Adipocyte (in vitro differentiated cells): ENCODE measurements at regions not wholly inside any gene's neighbourhood (a gene's known extent, or its start where the extent isn't known, plus 50 kb on each side); places are given as distances from the start of the nearest gene placed in this dataset.
A peak's percentile ranks its signal among the peaks of the same experiment; 100 is the strongest.

Source experiments
- DNase-seq: peaks from one replicate; pipeline ENCODE4 v3.0.0-alpha.2; 2015; ENCODE audit warnings: low read depth
- H3K27me3 ChIP-seq: replicated peaks from 2 replicates; pipeline ENCODE4 v1.7.0; 2013; ENCODE audit warnings: mild to moderate bottlenecking, low read length, moderate library complexity; ENCODE audit not compliant: control insufficient read depth, insufficient read depth
- H3K36me3 ChIP-seq: 2 replicates; pipeline ENCODE4 v1.7.0; 2013; ENCODE audit warnings: low read length, mild to moderate bottlenecking, moderate library complexity; ENCODE audit not compliant: control insufficient read depth, insufficient read depth, severe bottlenecking
- H3K4me1 ChIP-seq: 2 replicates; pipeline ENCODE4 v1.7.0; 2013; ENCODE audit warnings: mild to moderate bottlenecking, low read length, moderate library complexity; ENCODE audit not compliant: control insufficient read depth, insufficient read depth
- H3K4me3 ChIP-seq: 2 replicates; pipeline ENCODE4 v1.7.0; 2013; ENCODE audit warnings: mild to moderate bottlenecking, low read length, moderate library complexity
- H3K9ac ChIP-seq: 2 replicates; pipeline ENCODE4 v1.7.0; 2013; ENCODE audit warnings: mild to moderate bottlenecking, low read length, moderate library complexity
- H3K9me3 ChIP-seq: 2 replicates; pipeline ENCODE4 v1.7.0; 2013; ENCODE audit warnings: mild to moderate bottlenecking, low read length, moderate library complexity; ENCODE audit not compliant: control insufficient read depth

DNA sequence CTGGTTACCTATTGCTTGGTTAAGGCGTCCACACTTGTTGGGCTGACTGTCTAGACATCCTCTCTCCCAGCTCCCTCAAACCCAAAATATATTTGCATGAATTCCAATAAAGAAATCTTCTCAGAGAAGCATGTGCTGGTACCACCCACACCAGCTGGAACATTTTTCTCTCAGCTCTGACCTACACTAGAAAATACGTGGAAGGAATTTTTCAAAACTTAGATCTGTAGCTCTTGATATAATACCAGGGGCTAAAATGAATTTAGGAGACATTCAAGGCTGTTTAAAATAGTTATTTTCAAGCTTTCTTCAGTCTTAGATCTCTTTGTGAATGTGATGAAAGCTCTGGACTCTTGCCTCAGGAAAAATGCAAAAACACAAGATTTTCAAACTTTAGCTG lies 590.4 kb downstream of the PDCD6IP start:
- no peaks in the 10 kb centered on the region for H3K9me3 ChIP-seq
- no peak overlapping the region for H3K9ac ChIP-seq

DNA sequence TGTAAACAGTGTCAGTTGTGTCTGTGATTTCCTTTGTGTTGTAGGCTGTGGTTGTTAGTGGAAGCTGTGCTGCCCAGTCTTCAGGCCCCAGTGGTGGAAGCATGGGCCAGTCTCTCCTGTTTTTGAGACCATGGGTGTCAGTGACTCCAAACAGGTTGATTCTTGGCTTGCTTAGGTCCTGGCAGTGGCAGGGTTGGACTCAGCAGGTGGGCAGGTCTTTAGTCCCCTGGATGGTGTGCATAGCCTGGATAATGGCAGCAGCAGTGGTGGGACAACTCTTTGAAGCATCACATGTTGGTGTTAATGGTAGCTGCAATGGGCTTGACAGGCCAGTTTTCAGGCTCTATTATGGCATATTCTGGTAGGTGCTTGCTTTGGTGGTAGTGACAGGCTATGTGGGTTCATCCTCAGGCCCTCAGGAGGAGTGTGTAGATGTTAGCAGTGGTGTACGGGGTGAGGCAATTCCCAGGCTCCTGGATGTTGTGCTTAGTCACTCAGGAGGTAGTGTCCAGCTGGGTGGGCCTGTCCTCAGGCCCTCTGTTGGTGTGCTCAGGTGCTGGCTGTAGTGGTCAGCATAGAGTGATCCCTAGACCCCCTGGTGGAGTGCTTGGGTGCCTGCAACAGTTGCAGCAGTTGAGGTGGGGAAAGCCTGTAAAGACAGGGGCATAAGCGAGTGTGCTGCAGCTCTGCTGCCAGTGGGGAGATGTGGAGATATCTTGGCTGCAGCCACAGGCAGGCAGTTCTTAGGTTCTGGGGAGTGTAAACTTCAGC lies 596.7 kb downstream of the PDCD6IP start:
- no peaks in the 10 kb centered on the region for H3K27me3 ChIP-seq

More for the DNA sequence above, 590.4 kb downstream of the PDCD6IP start:
- H3K27me3 ChIP-seq: no peaks in the 10 kb centered on the region
- peak; percentile 22 for DNase-seq
- H3K36me3 ChIP-seq: no peaks in the 10 kb centered on the region
- H3K4me1 ChIP-seq: no peaks in the 10 kb centered on the region
- H3K4me3 ChIP-seq: no peak overlapping the region

DNA sequence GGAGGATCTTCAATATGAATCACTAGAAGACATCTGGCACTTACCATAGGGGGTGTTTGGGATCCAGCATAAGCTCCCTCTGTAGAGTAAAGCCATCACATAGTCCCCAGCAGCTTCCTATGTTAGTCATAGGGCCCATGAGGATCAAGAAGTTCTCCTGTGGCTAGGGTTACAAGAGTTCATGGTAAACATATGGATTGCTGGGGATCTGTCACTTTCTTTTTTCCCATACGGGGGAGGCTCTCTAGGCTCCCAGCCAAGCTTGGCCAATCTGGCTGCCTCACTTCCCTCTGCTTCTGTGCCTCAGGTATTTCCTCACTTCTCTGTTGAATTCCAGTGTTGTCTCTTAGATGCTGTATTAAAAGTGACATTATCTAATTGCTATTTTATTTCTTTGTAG lies 597.9 kb downstream of the PDCD6IP start:
- no peak overlapping the region for H3K9ac ChIP-seq
- H3K4me3 ChIP-seq: no peak overlapping the region
- H3K36me3 ChIP-seq: no peaks in the 10 kb centered on the region
- H3K27me3 ChIP-seq: no peaks in the 10 kb centered on the region
- H3K9me3 ChIP-seq: peaks cover 3% of the 10 kb centered on the region
- DNase-seq: no peak
- no peaks in the 10 kb centered on the region for H3K4me1 ChIP-seq

More for the DNA sequence above, 596.7 kb downstream of the PDCD6IP start:
- H3K9me3 ChIP-seq: peaks cover 3% of the 10 kb centered on the region
- H3K36me3 ChIP-seq: no peaks in the 10 kb centered on the region
- H3K4me1 ChIP-seq: no peaks in the 10 kb centered on the region
- no peak overlapping the region for H3K9ac ChIP-seq
- no peak overlapping the region for H3K4me3 ChIP-seq
- no peak for DNase-seq

DNA sequence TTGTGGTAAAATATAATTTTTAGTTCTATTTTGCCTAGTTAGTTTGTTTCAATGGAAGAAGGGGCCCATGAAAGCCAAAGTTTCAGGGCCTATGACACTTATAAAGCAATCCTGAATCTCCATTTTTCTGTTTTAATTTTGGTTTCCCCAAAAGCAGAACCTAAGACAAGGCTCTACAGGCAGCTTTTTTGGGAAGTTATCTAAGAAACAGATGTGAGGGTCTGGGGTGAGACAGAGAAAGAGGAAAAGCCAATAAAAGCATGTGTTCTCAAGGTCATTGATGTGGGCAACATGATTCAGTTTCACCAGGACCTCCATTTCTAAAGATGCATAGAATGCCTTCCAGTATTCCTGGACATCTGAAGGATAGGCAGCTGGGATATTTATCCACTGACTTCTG lies 598.5 kb downstream of the PDCD6IP start:
- H3K4me1 ChIP-seq: no peaks in the 10 kb centered on the region
- no peak overlapping the region for H3K4me3 ChIP-seq
- H3K9ac ChIP-seq: no peak overlapping the region
- H3K36me3 ChIP-seq: no peaks in the 10 kb centered on the region
- H3K27me3 ChIP-seq: no peaks in the 10 kb centered on the region
- DNase-seq: no peak
- peaks cover 3% of the 10 kb centered on the region for H3K9me3 ChIP-seq

DNA sequence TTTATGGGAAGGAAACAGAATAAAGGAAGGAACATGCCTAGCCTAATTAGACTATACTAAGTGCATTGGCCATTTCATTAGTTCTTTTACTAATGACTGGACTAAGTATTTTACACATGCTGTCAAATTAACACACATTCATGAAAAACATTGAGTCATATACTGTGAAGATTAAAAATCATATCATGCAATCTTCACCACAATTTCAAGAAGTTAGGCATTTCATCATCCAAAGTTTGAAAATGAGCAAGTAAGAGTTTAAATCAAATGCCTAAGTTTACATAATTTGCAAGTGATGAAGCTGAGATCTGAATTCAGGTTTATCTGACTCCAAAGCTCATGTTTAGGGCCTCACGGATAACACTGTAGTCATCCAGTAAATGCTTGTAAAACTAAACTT lies 601.0 kb downstream of the PDCD6IP start:
- H3K4me3 ChIP-seq: no peak overlapping the region
- no peaks in the 10 kb centered on the region for H3K36me3 ChIP-seq
- peaks cover 3% of the 10 kb centered on the region for H3K9me3 ChIP-seq
- no peaks in the 10 kb centered on the region for H3K4me1 ChIP-seq
- H3K27me3 ChIP-seq: no peaks in the 10 kb centered on the region
- H3K9ac ChIP-seq: no peak overlapping the region
- DNase-seq: no peak

DNA sequence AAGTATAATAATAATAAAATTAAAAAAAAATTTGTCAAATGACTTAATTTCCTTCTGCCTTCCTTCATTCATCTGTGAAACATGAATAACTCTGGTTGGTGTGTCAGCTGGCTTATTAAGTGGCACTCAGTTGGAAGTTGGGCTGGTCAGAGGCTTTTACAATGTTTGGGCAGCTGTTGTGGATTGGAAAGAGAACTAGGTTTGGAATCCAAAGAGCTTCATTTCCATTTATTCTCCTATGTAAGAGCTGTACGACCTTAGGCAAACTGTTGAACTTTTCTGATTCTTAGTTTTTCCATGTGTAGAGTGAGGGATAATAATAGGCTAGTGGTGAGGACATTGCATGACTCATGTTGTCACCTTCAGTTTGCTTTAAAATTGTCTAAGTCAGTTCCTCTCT lies 606.7 kb downstream of the PDCD6IP start:
- no peak overlapping the region for H3K4me3 ChIP-seq
- no peaks in the 10 kb centered on the region for H3K36me3 ChIP-seq
- no peak overlapping the region for H3K9ac ChIP-seq
- DNase-seq: no peak
- H3K4me1 ChIP-seq: no peaks in the 10 kb centered on the region
- no peaks in the 10 kb centered on the region for H3K27me3 ChIP-seq
- H3K9me3 ChIP-seq: no peaks in the 10 kb centered on the region

DNA sequence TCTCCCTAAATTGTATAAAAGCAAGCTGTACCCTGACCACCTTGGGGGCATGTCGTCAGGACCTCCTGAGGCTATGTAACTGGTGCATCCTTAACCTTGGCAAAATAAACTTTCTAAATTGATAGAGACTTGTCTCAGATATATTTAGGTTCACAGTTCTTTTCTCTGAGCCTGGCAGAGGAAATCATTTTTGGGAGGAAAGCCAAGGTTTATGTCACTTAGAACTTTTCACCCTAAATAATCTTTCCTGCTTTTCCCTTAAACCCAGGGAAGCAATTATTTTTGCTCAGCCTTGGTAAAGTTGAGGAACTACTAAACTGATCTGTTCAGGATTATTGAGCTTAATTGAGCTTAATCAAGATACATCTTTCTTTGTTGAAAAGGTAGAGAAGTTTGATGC lies 608.9 kb downstream of the PDCD6IP start:
- H3K4me3 ChIP-seq: no peak overlapping the region

DNA sequence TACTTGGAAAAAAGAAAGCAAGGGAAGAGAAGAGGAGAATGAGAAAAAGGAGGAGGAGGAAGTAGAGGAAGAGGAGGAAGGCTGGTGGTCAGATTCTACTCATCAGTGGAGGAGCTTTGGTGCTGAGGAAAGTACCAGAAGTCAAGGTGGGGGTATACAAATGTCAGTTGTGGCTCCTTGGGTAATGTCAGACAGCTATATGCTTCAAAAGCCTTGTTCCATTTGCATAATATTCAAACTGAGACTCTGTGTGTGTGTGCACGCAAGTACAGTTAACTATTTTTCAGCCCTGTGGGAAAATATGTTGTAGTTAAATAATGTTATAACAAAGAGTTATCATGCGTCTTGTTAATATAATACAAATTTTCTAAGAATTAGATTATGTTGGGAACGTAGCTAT lies 609.7 kb downstream of the PDCD6IP start:
- Histone ChIP-seq H3K9me3 (no peaks in the 10 kb centered on the region), H3K36me3 (no peaks in the 10 kb centered on the region), H3K4me3 (no peak overlapping the region)

More for the DNA sequence above, 608.9 kb downstream of the PDCD6IP start:
- no peaks in the 10 kb centered on the region for H3K27me3 ChIP-seq
- H3K9me3 ChIP-seq: no peaks in the 10 kb centered on the region
- H3K4me1 ChIP-seq: no peaks in the 10 kb centered on the region
- no peaks in the 10 kb centered on the region for H3K36me3 ChIP-seq
- no peak overlapping the region for H3K9ac ChIP-seq
- no peak for DNase-seq

DNA sequence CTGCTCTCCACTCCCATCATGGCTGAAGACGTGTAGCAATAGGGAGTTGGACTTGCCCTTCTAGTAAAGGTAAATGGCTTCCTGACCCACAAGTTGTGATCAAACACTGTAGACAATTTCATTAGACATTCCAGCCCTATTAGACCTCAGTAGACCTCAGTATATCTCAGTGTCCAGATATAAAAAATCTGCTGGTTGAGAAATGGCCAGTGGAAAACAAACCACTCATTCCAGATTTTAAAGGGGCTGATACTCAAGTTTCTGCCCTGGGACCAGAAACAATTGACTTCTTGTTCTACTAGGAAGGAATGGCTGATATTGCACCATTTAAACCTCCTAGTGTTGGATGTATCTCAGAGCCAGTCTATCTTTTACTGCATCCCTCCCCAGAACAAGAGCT lies 613.2 kb downstream of the PDCD6IP start:
- Histone ChIP-seq H3K4me1 (no peaks in the 10 kb centered on the region), H3K4me3 (no peak overlapping the region), H3K27me3 (no peaks in the 10 kb centered on the region), H3K9ac (no peak overlapping the region), H3K36me3 (no peaks in the 10 kb centered on the region), H3K9me3 (no peaks in the 10 kb centered on the region)
- no peak for DNase-seq

More for the DNA sequence above, 609.7 kb downstream of the PDCD6IP start:
- DNase-seq: no peak
- Histone ChIP-seq H3K27me3 (no peaks in the 10 kb centered on the region), H3K9ac (no peak overlapping the region), H3K4me1 (no peaks in the 10 kb centered on the region)

DNA sequence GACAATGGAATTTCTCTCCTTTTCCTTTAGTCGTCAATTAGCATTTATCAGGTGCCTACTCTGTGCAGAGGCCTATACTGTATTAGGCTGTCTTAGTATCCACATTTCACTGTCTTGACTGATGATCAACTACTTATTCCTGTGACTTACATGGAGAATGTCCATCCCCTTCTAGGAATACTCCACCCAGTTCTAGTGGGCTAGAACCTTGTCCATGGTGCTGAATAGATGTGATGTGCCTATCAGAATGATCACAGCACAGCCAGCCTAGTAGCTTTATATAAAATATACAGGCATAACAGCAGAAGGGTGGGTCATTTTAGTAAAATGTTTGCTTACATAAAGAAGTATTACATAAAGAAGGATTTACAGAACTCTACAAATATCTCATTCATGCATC lies 621.4 kb downstream of the PDCD6IP start:
- DNase-seq: peak; percentile 27
- H3K4me3 ChIP-seq: no peak overlapping the region
- no peaks in the 10 kb centered on the region for H3K27me3 ChIP-seq
- H3K4me1 ChIP-seq: no peaks in the 10 kb centered on the region
- H3K9me3 ChIP-seq: no peaks in the 10 kb centered on the region
- no peaks in the 10 kb centered on the region for H3K36me3 ChIP-seq
- H3K9ac ChIP-seq: no peak overlapping the region

DNA sequence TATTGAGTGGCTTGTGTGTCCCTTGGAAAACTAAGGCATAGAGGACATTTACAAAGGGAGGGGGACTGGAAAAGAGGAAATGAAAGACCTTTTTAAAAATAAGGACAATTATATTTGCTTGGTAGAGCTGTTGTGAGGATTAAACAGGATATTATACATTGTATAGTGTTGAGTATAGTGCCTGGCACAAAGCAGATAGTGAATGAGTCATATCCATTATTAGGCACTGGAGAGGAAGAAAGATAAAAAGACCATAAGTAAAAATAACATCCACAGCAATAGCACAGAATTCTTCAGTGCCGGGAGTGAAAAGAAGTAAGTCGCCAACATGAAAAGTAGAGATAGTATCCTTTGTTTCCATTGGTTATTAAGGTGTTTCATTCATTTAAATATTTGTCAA lies 623.3 kb downstream of the PDCD6IP start:
- no peak for DNase-seq
- Histone ChIP-seq H3K9ac (no peak overlapping the region), H3K36me3 (no peaks in the 10 kb centered on the region)

DNA sequence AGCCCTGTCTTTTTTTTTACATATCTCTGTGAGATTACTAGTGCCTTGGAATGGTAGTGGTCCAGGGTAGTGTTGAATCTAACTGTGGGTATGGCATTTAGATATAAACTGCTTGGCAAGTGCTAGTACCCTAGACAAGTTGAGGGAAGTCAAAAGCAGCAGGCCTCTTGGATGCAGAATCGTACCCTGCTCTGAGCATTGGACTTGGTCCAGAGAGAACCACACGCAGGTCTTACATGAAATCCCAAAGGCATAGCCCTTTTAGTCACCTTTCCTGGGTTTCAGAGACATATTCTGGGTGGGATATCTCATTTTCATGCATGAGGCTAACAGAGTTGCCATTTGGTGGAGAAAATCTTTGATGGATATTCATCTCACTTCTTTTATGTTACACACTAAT lies 641.4 kb downstream of the PDCD6IP start:
- no peak for DNase-seq
- no peaks in the 10 kb centered on the region for H3K4me1 ChIP-seq
- peaks cover 22% of the 10 kb centered on the region for H3K9me3 ChIP-seq
- H3K27me3 ChIP-seq: no peaks in the 10 kb centered on the region
- no peak overlapping the region for H3K4me3 ChIP-seq
- no peaks in the 10 kb centered on the region for H3K36me3 ChIP-seq
- no peak overlapping the region for H3K9ac ChIP-seq

More for the DNA sequence above, 623.3 kb downstream of the PDCD6IP start:
- Histone ChIP-seq H3K4me1 (no peaks in the 10 kb centered on the region), H3K4me3 (no peak overlapping the region), H3K9me3 (no peaks in the 10 kb centered on the region), H3K27me3 (no peaks in the 10 kb centered on the region)
